Fibroblast of lung (primary cell): ENCODE measurements at regions not wholly inside any gene's neighbourhood (a gene's known extent, or its start where the extent isn't known, plus 50 kb on each side); places are given as distances from the start of the nearest gene placed in this dataset.

Experiments used
- CTCF ChIP-seq, 2 donors: IDR thresholded peaks in 1 of 2; conservative IDR thresholded peaks in 1 of 2; 1 replicate in 1 of 2; 2 replicates in 1 of 2; pipeline ENCODE4 v1.5.1; 2011 to 2012; ENCODE audit warnings: low read length in 2 of 2, control low read depth in 1 of 2, inconsistent platforms in 1 of 2, low read depth in 1 of 2, mild to moderate bottlenecking in 1 of 2
- EZH2 ChIP-seq: IDR thresholded peaks from 2 replicates; pipeline ENCODE4 v1.5.1; 2012; ENCODE audit warnings: low read length, control low read depth, mild to moderate bottlenecking; ENCODE audit errors: missing control alignments

GRCh38 chr12:82574191-82574590 is 112.5 kb upstream of the TMTC2 start:
- TF ChIP-seq CTCF (conservative IDR thresholded peaks at IDR 0.05 in 1 of 2, IDR thresholded peaks at IDR 0.05 in 1 of 2; ENCODE audit: low read depth in 1 of 2, low read length in 2 of 2) (no peak), EZH2 (no peak)
